Karpas-422 (cell line): ENCODE measurements at regions not wholly inside any gene's neighbourhood (a gene's known extent, or its start where the extent isn't known, plus 50 kb on each side); places are given as distances from the start of the nearest gene placed in this dataset.

Source experiments
- DNase-seq: peaks from one replicate; pipeline ENCODE4 v3.0.0-alpha.2; 2015
- H2AFZ ChIP-seq: fragments of 200-600 bp; sonication (generic); 2 replicates; pipeline ENCODE4 v1.6.1; 2014; ENCODE audit warnings: antibody characterized with exemption, low read length, mixed read lengths
- H3K27ac ChIP-seq: fragments of 200-600 bp; sonication (generic); 2 replicates; pipeline ENCODE4 v1.5.1; 2014; ENCODE audit warnings: mild to moderate bottlenecking, low read length, moderate library complexity
- H3K27me3 ChIP-seq: fragments of 200-600 bp; sonication (generic); 2 replicates; pipeline ENCODE4 v1.6.1; 2014; ENCODE audit warnings: low read length, mixed read lengths
- H3K36me3 ChIP-seq: fragments of 200-600 bp; sonication (generic); 2 replicates; pipeline ENCODE4 v1.6.1; 2014; ENCODE audit warnings: low read length, mixed read lengths; ENCODE audit not compliant: insufficient read depth
- H3K4me1 ChIP-seq: fragments of 200-600 bp; sonication (generic); 2 replicates; pipeline ENCODE4 v1.6.1; 2014; ENCODE audit warnings: mild to moderate bottlenecking, low read length, mixed read lengths
- H3K4me2 ChIP-seq: fragments of 200-600 bp; sonication (generic); 2 replicates; pipeline ENCODE4 v1.6.1; 2014; ENCODE audit warnings: low read length, low read depth, mild to moderate bottlenecking; ENCODE audit not compliant: poor library complexity, severe bottlenecking
- H3K4me3 ChIP-seq: fragments of 200-600 bp; sonication (generic); 2 replicates; pipeline ENCODE4 v1.5.1; 2014; ENCODE audit warnings: mild to moderate bottlenecking, antibody characterized with exemption, low read length, mixed read lengths
- H3K79me2 ChIP-seq: fragments of 200-600 bp; sonication (generic); 2 replicates; pipeline ENCODE4 v1.6.1; 2014; ENCODE audit warnings: mild to moderate bottlenecking, low read length, mixed read lengths
- H3K9ac ChIP-seq: fragments of 200-600 bp; sonication (generic); 2 replicates; pipeline ENCODE4 v1.6.0; 2014; ENCODE audit warnings: low read length
- H3K9me2 ChIP-seq: fragments of 200-600 bp; sonication (generic), shearing (Covaris generic); replicated peaks from 2 replicates; pipeline ENCODE4 v1.6.0; 2014; ENCODE audit warnings: mild to moderate bottlenecking, low read length, moderate library complexity; ENCODE audit not compliant: insufficient read depth
- H3K9me3 ChIP-seq: fragments of 300-700, 200-600 bp; sonication (generic); 2 replicates; pipeline ENCODE4 v1.6.1; 2014; ENCODE audit warnings: low read length, mixed read lengths
- H4K20me1 ChIP-seq: fragments of 200-600 bp; sonication (generic); 2 replicates; pipeline ENCODE4 v1.6.1; 2014; ENCODE audit warnings: mild to moderate bottlenecking, antibody characterized with exemption, low read length, low read depth; ENCODE audit not compliant: insufficient read depth

DNA sequence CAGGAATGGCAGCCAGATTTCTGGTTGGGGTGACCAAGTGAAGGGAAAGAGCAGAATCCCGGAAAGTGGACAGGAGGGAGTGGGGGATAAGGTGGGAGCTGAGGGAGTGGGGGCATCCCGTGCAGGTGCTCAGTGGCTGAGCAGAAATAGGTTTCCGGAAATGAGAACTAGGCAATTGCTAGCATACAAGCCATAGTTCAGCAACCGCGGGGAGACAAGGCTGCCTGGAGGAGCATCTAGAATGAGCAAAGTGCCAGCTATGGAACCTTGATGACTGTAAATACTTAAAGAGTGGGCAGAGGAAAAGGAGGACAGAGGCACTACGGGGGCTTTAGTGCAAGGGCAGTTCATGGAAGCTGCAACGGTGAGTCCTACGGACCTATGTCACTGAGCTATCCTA, 220.2 kb downstream of the BCL11A start:
- Histone ChIP-seq H3K4me2 (no peak overlapping the region), H3K36me3 (no peaks in the 10 kb centered on the region), H3K79me2 (no peaks in the 10 kb centered on the region), H3K9me3 (no peaks in the 10 kb centered on the region), H3K27me3 (no peaks in the 10 kb centered on the region), H2AFZ (no peak overlapping the region), H3K4me3 (no peak overlapping the region), H3K9ac (no peak overlapping the region), H3K27ac (no peak overlapping the region), H3K4me1 (peaks cover 18% of the 10 kb centered on the region), H3K9me2 (no peaks in the 10 kb centered on the region), H4K20me1 (no peaks in the 10 kb centered on the region)
- DNase-seq: no peak

DNA sequence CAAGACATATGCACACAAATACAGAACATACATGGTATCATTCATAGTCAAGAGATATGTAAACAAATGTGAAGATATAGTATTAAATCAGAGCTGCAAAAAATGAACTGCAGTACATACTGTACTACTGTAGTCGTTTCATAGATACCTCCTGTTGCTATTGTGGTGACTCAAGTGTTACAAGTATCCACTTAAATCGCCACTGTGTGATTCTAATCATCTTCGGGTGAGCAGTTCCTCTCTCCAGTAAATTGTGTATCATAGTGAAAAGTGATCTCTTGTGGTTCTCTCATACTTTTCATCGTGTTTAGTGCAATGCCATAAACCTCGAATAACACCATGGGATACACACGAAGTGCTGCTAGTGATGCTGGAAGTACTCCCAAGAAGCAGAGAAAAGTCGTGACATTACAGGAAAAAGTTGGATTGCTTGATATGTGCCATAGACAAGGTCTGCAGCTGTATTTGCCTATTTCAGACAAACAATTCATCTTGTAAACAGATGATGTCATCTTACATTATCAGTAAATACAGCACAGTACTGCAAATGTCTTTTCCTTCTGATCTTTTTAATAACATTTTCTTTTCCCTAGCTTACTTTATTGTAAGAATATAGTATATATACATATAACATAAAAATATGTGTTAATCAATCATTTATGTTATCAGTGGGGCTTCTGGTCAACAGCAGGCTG, 222.2 kb downstream of the BCL11A start:
- Histone ChIP-seq H3K4me2 (no peak overlapping the region), H3K9me2 (no peaks in the 10 kb centered on the region), H3K79me2 (no peaks in the 10 kb centered on the region), H3K36me3 (no peaks in the 10 kb centered on the region), H2AFZ (no peak overlapping the region), H3K9ac (no peak overlapping the region), H3K4me3 (no peak overlapping the region), H3K27me3 (no peaks in the 10 kb centered on the region), H3K27ac (no peak overlapping the region), H3K9me3 (no peaks in the 10 kb centered on the region), H4K20me1 (no peaks in the 10 kb centered on the region), H3K4me1 (peaks cover 4% of the 10 kb centered on the region)
- no peak for DNase-seq

DNA sequence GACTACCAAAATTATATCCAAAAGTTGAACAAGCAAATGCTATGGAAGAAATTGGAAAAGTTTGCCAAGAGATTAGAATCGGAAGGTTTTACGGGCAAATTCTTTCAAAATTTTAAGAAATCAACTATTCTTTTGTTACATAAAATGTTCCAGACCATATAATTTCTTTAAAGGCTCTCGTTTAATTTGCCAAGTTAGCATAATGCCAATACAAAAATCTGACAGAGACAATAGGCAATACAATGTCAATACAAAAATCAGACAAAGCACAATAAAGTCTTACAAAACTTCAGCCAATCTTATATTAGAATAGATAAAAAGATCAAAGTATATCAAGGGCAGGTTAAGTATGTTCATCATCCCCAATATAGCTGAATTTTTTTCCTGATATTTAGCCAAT, 224.2 kb downstream of the BCL11A start:
- no peak overlapping the region for H3K9ac ChIP-seq
- DNase-seq: no peak
- no peak overlapping the region for H3K4me3 ChIP-seq
- no peaks in the 10 kb centered on the region for H4K20me1 ChIP-seq
- no peak overlapping the region for H2AFZ ChIP-seq
- no peaks in the 10 kb centered on the region for H3K79me2 ChIP-seq
- no peaks in the 10 kb centered on the region for H3K9me2 ChIP-seq
- H3K36me3 ChIP-seq: no peaks in the 10 kb centered on the region
- H3K27me3 ChIP-seq: no peaks in the 10 kb centered on the region
- no peak overlapping the region for H3K4me2 ChIP-seq
- no peaks in the 10 kb centered on the region for H3K4me1 ChIP-seq
- H3K27ac ChIP-seq: no peak overlapping the region
- no peaks in the 10 kb centered on the region for H3K9me3 ChIP-seq

DNA sequence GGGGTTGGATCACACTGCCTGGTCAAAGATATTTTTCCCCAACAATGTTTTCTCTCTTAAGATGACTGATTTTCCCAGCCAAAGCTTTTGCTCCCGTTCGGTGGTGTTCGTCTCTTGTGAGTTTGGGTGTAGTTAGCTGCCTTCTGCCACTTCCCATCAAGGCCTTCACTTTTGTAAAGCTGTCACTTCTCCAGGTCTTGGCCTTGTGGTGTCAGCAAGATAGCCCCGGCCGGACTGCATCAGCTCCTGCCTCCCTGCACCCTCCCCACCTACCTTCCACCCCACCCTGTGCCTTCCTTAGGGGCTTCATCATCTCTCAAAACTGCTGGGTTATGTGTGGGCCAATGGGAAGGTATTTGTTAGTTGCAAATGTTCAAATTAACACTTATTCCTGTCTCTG, 228.9 kb downstream of the BCL11A start:
- Histone ChIP-seq H3K4me1 (peaks cover 10% of the 10 kb centered on the region), H3K4me2 (no peak overlapping the region), H4K20me1 (no peaks in the 10 kb centered on the region), H3K9ac (no peak overlapping the region), H2AFZ (no peak overlapping the region), H3K27me3 (no peaks in the 10 kb centered on the region), H3K36me3 (no peaks in the 10 kb centered on the region), H3K4me3 (no peak overlapping the region), H3K9me3 (no peaks in the 10 kb centered on the region), H3K9me2 (no peaks in the 10 kb centered on the region), H3K79me2 (no peaks in the 10 kb centered on the region), H3K27ac (no peak overlapping the region)
- no peak for DNase-seq

DNA sequence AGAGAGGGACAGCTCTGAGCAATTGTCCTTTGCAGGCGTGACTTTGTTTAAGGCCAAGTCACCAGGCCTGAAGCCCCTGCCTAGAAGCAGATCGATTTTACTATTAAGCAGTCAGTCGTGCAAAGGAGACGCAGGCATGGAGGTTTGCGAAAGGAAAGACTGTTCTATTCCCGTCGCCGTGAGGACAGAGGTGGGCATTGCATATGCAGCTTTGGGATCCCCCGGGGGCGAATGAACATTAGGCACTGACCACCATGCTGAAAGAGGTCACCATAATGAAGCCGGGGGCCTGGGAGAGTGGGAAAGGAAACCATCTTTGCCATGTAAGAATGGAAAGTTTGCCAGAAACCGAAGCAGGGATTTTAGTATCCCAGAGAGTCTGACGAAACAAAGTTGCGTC, 231.6 kb downstream of the BCL11A start:
- no peak overlapping the region for H3K9ac ChIP-seq
- no peaks in the 10 kb centered on the region for H3K27me3 ChIP-seq
- DNase-seq: no peak
- no peaks in the 10 kb centered on the region for H3K9me3 ChIP-seq
- no peaks in the 10 kb centered on the region for H3K9me2 ChIP-seq
- no peaks in the 10 kb centered on the region for H3K36me3 ChIP-seq
- peaks cover 37% of the 10 kb centered on the region for H3K4me1 ChIP-seq
- no peaks in the 10 kb centered on the region for H3K79me2 ChIP-seq
- H3K27ac ChIP-seq: no peak overlapping the region
- no peaks in the 10 kb centered on the region for H4K20me1 ChIP-seq
- H3K4me2 ChIP-seq: no peak overlapping the region
- H3K4me3 ChIP-seq: no peak overlapping the region
- no peak overlapping the region for H2AFZ ChIP-seq

DNA sequence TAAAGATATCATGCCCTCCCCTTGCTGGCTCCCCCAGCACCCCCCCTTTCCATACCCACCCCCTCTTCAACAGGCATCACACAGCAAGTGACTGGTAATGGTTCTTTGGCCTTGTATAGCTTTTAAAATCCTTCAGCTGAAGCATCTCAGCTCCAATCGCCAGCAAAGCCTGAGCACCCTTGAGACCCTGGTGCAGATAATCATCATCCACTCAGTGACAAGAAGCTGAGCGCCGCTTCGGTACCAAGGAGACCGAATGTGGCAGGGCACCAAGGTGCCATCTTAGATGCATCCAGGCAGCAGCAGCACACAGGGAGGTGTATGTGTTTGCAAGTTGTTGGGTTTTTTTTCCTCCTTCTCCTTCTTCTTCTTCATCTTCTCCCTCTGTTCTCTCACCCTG, 232.7 kb downstream of the BCL11A start:
- no peak overlapping the region for H3K9ac ChIP-seq
- H3K9me3 ChIP-seq: no peaks in the 10 kb centered on the region
- peaks cover 48% of the 10 kb centered on the region for H3K4me1 ChIP-seq
- no peak for DNase-seq
- H3K4me2 ChIP-seq: no peak overlapping the region
- no peaks in the 10 kb centered on the region for H3K27me3 ChIP-seq
- H3K4me3 ChIP-seq: no peak overlapping the region
- no peaks in the 10 kb centered on the region for H3K9me2 ChIP-seq
- no peaks in the 10 kb centered on the region for H3K79me2 ChIP-seq
- no peak overlapping the region for H3K27ac ChIP-seq
- no peaks in the 10 kb centered on the region for H4K20me1 ChIP-seq
- H2AFZ ChIP-seq: no peak overlapping the region
- H3K36me3 ChIP-seq: no peaks in the 10 kb centered on the region

DNA sequence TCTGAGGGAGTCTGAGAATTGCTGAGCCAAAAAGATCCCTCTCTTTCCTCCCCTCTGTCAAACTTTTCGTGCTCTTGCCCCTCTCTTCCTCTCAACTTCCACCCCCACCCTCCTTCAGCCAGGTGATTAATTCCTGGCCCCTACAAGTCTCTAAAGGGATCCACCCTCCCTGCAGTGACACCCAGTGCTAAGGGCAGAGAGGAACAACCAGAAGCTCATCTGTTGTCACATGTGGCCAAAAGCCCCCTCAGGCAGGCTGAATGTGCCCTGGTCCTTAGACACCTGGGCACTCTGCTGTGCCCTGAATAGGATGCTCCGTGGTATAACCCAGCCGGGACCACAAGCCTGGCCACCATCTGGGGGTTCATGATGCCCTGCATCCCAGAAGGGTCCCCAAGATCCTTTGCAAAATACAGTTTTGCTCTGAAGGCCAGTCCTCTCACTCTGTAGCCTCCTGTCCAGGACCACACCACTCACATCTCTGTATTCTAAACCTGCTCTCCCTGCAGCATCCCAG, 234.4 kb downstream of the BCL11A start:
- peak; percentile 49 for DNase-seq
- H3K4me3 ChIP-seq: no peak overlapping the region
- H3K79me2 ChIP-seq: no peaks in the 10 kb centered on the region
- H3K9me2 ChIP-seq: no peaks in the 10 kb centered on the region
- H3K27me3 ChIP-seq: no peaks in the 10 kb centered on the region
- H3K27ac ChIP-seq: no peak overlapping the region
- no peak overlapping the region for H3K9ac ChIP-seq
- H4K20me1 ChIP-seq: no peaks in the 10 kb centered on the region
- no peaks in the 10 kb centered on the region for H3K36me3 ChIP-seq
- no peaks in the 10 kb centered on the region for H3K9me3 ChIP-seq
- peaks cover 59% of the 10 kb centered on the region for H3K4me1 ChIP-seq
- H3K4me2 ChIP-seq: no peak overlapping the region
- H2AFZ ChIP-seq: no peak overlapping the region

DNA sequence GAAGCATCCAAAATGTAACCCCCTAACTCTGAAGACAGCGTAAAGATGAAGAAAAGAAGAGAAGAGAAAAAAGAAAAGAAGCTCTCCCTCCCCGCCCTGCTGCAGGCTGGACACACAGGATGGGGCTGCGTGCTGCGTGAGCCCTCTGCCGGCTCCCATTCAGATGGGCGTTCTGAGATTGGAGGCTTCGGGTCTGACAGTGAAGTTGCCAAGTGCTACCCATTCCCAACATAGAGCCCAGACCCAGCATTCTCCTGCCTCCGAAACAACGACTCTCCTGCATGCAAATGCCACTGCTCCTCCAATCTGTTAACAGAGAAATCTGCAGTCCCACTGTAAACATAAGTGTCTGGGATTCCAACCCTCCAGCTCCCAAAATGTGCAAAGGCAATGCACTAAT, 234.9 kb downstream of the BCL11A start:
- Histone ChIP-seq H3K79me2 (no peaks in the 10 kb centered on the region), H3K27me3 (no peaks in the 10 kb centered on the region), H3K4me3 (no peak overlapping the region), H3K36me3 (no peaks in the 10 kb centered on the region), H3K9ac (no peak overlapping the region), H3K27ac (no peak overlapping the region; the same call in 1 of the 2 replicates), H3K4me1 (peaks cover 65% of the 10 kb centered on the region), H4K20me1 (no peaks in the 10 kb centered on the region), H3K9me3 (no peaks in the 10 kb centered on the region), H3K4me2 (peak overlapping the region; percentile 69), H2AFZ (peak overlapping the region; percentile 76; the same call in 1 of the 2 replicates), H3K9me2 (no peaks in the 10 kb centered on the region)
- no peak for DNase-seq
